H9 (cell line): ENCODE measurements at regions not wholly inside any gene's neighbourhood (a gene's known extent, or its start where the extent isn't known, plus 50 kb on each side); places are given as distances from the start of the nearest gene placed in this dataset.

Experiments
- DNase-seq: peaks from one replicate; pipeline ENCODE4 v3.0.0-alpha.2; 2017
- H2AFZ ChIP-seq: one replicate; pipeline ENCODE4 v1.6.1; 2013; ENCODE audit warnings: mild to moderate bottlenecking, low read length, control low read depth, moderate library complexity
- H2AK5ac ChIP-seq: 2 replicates; pipeline ENCODE4 v1.6.1; 2013; ENCODE audit warnings: low read length, control low read depth, mixed read lengths; ENCODE audit not compliant: insufficient read length
- H2BK120ac ChIP-seq: one replicate; pipeline ENCODE4 v1.6.1; 2013; ENCODE audit warnings: low read depth, mild to moderate bottlenecking, low read length, control low read depth, inconsistent platforms; ENCODE audit not compliant: poor library complexity, severe bottlenecking
- H2BK12ac ChIP-seq: 2 replicates; pipeline ENCODE4 v1.6.1; 2013; ENCODE audit warnings: low read length, control low read depth, mixed read lengths, low read depth; ENCODE audit not compliant: insufficient read length
- H2BK15ac ChIP-seq: 2 replicates; pipeline ENCODE4 v1.6.1; 2013; ENCODE audit warnings: low read depth, low read length, control low read depth
- H2BK20ac ChIP-seq: one replicate; pipeline ENCODE4 v1.6.1; 2013; ENCODE audit warnings: low read depth, mild to moderate bottlenecking, low read length, control low read depth, inconsistent platforms; ENCODE audit not compliant: poor library complexity, severe bottlenecking
- H2BK5ac ChIP-seq: 2 replicates; pipeline ENCODE4 v1.6.1; 2013; ENCODE audit warnings: low read length, control low read depth, mixed read lengths; ENCODE audit not compliant: insufficient read length
- H3K14ac ChIP-seq: 2 replicates; pipeline ENCODE4 v1.6.1; 2013; ENCODE audit warnings: low read length, control low read depth; ENCODE audit not compliant: insufficient read depth
- H3K18ac ChIP-seq: 2 replicates; pipeline ENCODE4 v1.6.1; 2013; ENCODE audit warnings: low read depth, mild to moderate bottlenecking, mixed read lengths, low read length, control low read depth; ENCODE audit not compliant: insufficient read length
- H3K23ac ChIP-seq: 2 replicates; pipeline ENCODE4 v1.6.1; 2013; ENCODE audit warnings: low read length, control low read depth, mixed read lengths, low read depth; ENCODE audit not compliant: insufficient read length
- H3K23me2 ChIP-seq: 2 replicates; pipeline ENCODE4 v1.6.1; 2013; ENCODE audit warnings: low read depth, mild to moderate bottlenecking, mixed read lengths, low read length, control low read depth; ENCODE audit not compliant: insufficient read length, poor library complexity, severe bottlenecking
- H3K27ac ChIP-seq: 2 replicates; pipeline ENCODE4 v1.5.1; 2013; ENCODE audit warnings: low read length, control low read depth, mixed read lengths, low read depth; ENCODE audit not compliant: insufficient read length
- H3K27me3 ChIP-seq: 2 replicates; pipeline ENCODE4 v1.6.1; 2013; ENCODE audit warnings: low read length, control low read depth, inconsistent platforms; ENCODE audit not compliant: insufficient read depth
- H3K4ac ChIP-seq: 2 replicates; pipeline ENCODE4 v1.6.1; 2013; ENCODE audit warnings: low read depth, mild to moderate bottlenecking, control low read depth, inconsistent platforms, low read length, moderate library complexity
- H3K4me1 ChIP-seq: 2 replicates; pipeline ENCODE4 v1.6.1; 2013; ENCODE audit warnings: low read length, control low read depth, inconsistent platforms; ENCODE audit not compliant: insufficient read depth
- H3K4me2 ChIP-seq: 2 replicates; pipeline ENCODE4 v1.6.1; 2013; ENCODE audit warnings: low read length, control low read depth, mixed read lengths; ENCODE audit not compliant: insufficient read length, insufficient read depth
- H3K56ac ChIP-seq: 2 replicates; pipeline ENCODE4 v1.6.1; 2013; ENCODE audit warnings: low read depth, mild to moderate bottlenecking, mixed read lengths, low read length, control low read depth; ENCODE audit not compliant: insufficient read length
- H3K79me1 ChIP-seq: 2 replicates; pipeline ENCODE4 v1.6.1; 2013; ENCODE audit warnings: low read depth, mild to moderate bottlenecking, moderate library complexity, low read length, control low read depth, inconsistent platforms; ENCODE audit not compliant: insufficient read depth, poor library complexity, severe bottlenecking
- H3K79me2 ChIP-seq: 2 replicates; pipeline ENCODE4 v1.6.1; 2013; ENCODE audit warnings: low read length, control low read depth, inconsistent platforms; ENCODE audit not compliant: insufficient read depth
- H3K9ac ChIP-seq: 2 replicates; pipeline ENCODE4 v1.6.1; 2013; ENCODE audit warnings: low read length, control low read depth, mixed read lengths; ENCODE audit not compliant: insufficient read length; ENCODE audit errors: extremely low read depth
- H3K9me3 ChIP-seq: one replicate; pipeline ENCODE4 v1.6.1; 2013; ENCODE audit warnings: low read depth, low read length, inconsistent platforms; ENCODE audit not compliant: control insufficient read depth
- H3T11ph ChIP-seq: one replicate; pipeline ENCODE4 v1.6.1; 2013; ENCODE audit warnings: mild to moderate bottlenecking, low read length, control low read depth, inconsistent platforms
- H4K20me1 ChIP-seq: one replicate; pipeline ENCODE4 v1.6.1; 2013; ENCODE audit not compliant: control insufficient read depth, insufficient read length, insufficient read depth
- H4K5ac ChIP-seq: 2 replicates; pipeline ENCODE4 v1.6.1; 2013; ENCODE audit warnings: low read depth, mild to moderate bottlenecking, mixed read lengths, low read length, control low read depth; ENCODE audit not compliant: insufficient read length
- H4K8ac ChIP-seq: replicated peaks from 2 replicates; pipeline ENCODE4 v1.6.1; 2013; ENCODE audit warnings: low read length, control low read depth, mixed read lengths, low read depth; ENCODE audit not compliant: insufficient read length
- H4K91ac ChIP-seq: 2 replicates; pipeline ENCODE4 v1.6.1; 2013; ENCODE audit warnings: low read depth, mild to moderate bottlenecking, moderate library complexity, mixed read lengths, low read length, control low read depth; ENCODE audit not compliant: insufficient read length
- H3K27ac Mint-ChIP-seq, 3 experiments: 2 replicates in 2 of 3; 3 replicates in 1 of 3; pipeline ENCODE4 v1.8.0; 2020 to 2021; ENCODE audit warnings: mixed read lengths in 3 of 3, mild to moderate bottlenecking in 1 of 3, moderate library complexity in 1 of 3
- H3K27me3 Mint-ChIP-seq: 2 replicates; pipeline ENCODE4 v1.8.0; 2021; ENCODE audit warnings: low read depth, mild to moderate bottlenecking, moderate library complexity, mixed read lengths
- H3K36me3 Mint-ChIP-seq, 3 experiments: 2 replicates in 2 of 3; 3 replicates in 1 of 3; pipeline ENCODE4 v1.8.0; 2020 to 2021; ENCODE audit warnings: low read depth in 3 of 3, mixed read lengths in 3 of 3; ENCODE audit not compliant: insufficient read depth in 1 of 3
- H3K4me1 Mint-ChIP-seq, 2 experiments: 2 replicates each; pipeline ENCODE4 v1.8.0; 2020; ENCODE audit warnings: mixed read lengths in 2 of 2
- H3K4me3 Mint-ChIP-seq, 2 experiments: 2 replicates in 1 of 2; 3 replicates in 1 of 2; pipeline ENCODE4 v1.8.0; 2020 to 2021; ENCODE audit warnings: mild to moderate bottlenecking in 2 of 2, mixed read lengths in 2 of 2, moderate library complexity in 1 of 2
- H3K9me3 Mint-ChIP-seq, 2 experiments: 2 replicates in 1 of 2; 3 replicates in 1 of 2; pipeline ENCODE4 v1.8.0; 2020; ENCODE audit warnings: mild to moderate bottlenecking in 2 of 2, mixed read lengths in 2 of 2, moderate library complexity in 1 of 2
- CTCF ChIP-seq: fragments of 200-600 bp; sonication (generic); conservative IDR thresholded peaks from 3 replicates; pipeline ENCODE4 v1.8.0; 2021; ENCODE audit warnings: antibody characterized with exemption, mild to moderate bottlenecking
- WGBS: extraction: QIAGEN DNeasy Blood & Tissue Kit; methylation state at CpG from one replicate; pipeline ENCODE4 v1.1.7; 2013; ENCODE audit warnings: missing lambda C conversion rate, low lambda C conversion rate, mixed read lengths; ENCODE audit not compliant: insufficient read length; ENCODE audit errors: extremely low coverage; 5-methylcytosine and 5-hydroxymethylcytosine counted together

DNA sequence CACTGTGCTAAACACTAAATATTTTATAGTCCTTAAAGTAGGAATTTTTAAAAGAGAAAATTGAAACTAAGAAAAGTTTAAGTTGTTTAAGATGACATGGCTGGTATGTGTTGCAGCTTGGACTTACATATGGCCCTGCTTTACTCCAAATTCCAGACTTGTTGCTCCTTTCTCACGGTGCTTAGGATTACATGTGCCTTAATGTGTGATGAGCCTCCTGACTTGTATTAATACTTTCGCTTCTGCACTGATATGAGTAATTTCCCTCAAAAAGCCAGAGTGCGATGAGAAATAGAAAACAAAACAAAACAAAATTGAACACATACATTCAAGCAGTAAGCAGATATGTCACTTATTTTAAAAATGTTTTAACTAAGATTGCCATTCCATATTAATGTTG, 250.2 kb downstream of the VGLL3 start:
- H3K18ac ChIP-seq: no peak overlapping the region
- H4K8ac ChIP-seq: no peak overlapping the region
- no peak overlapping the region for H2AFZ ChIP-seq
- no peak overlapping the region for H4K91ac ChIP-seq
- Mint-ChIP-seq H3K4me3 (no peak overlapping the region), H3K27me3 (no peaks in the 10 kb centered on the region), H3K36me3 (no peaks in the 10 kb centered on the region), H3K27ac (no peak overlapping the region), H3K4me1 (no peaks in the 10 kb centered on the region), H3K9me3 (no peaks in the 10 kb centered on the region)
- no peak overlapping the region for H3K14ac ChIP-seq
- H3K79me2 ChIP-seq: no peaks in the 10 kb centered on the region
- no peaks in the 10 kb centered on the region for H3K9me3 ChIP-seq
- no peaks in the 10 kb centered on the region for H3K4me1 ChIP-seq
- H2BK120ac ChIP-seq: no peak overlapping the region
- no peak overlapping the region for H2BK15ac ChIP-seq
- H3K79me1 ChIP-seq: no peaks in the 10 kb centered on the region
- no peak for DNase-seq
- H3K4ac ChIP-seq: no peak overlapping the region
- no peak overlapping the region for H2BK12ac ChIP-seq
- H3K27ac ChIP-seq: no peak overlapping the region
- no peaks in the 10 kb centered on the region for H3K27me3 ChIP-seq
- TF ChIP-seq CTCF: no peak
- H3K23ac ChIP-seq: no peak overlapping the region
- no peak overlapping the region for H2BK5ac ChIP-seq
- no peak overlapping the region for H2AK5ac ChIP-seq
- no peaks in the 10 kb centered on the region for H4K20me1 ChIP-seq
- no peak overlapping the region for H4K5ac ChIP-seq
- no CpG with 5 or more reads among the region's 3 CpGs for WGBS
- no peak overlapping the region for H3T11ph ChIP-seq
- no peak overlapping the region for H3K4me2 ChIP-seq
- no peaks in the 10 kb centered on the region for H3K23me2 ChIP-seq
- H2BK20ac ChIP-seq: no peak overlapping the region
- no peak overlapping the region for H3K9ac ChIP-seq
- no peak overlapping the region for H3K56ac ChIP-seq
